Mesenchymal stem cell (in vitro differentiated cells and primary cell): ENCODE measurements at regions not wholly inside any gene's neighbourhood (a gene's known extent, or its start where the extent isn't known, plus 50 kb on each side); places are given as distances from the start of the nearest gene placed in this dataset.

ENCODE experiments used
- DNase-seq: peaks from one replicate; pipeline ENCODE4 v3.0.0-alpha.2; 2013
- H2AFZ ChIP-seq: one replicate; pipeline ENCODE4 v1.6.1; 2013; ENCODE audit warnings: low read depth, mild to moderate bottlenecking, control low read depth, inconsistent platforms, low read length, moderate library complexity
- H2AK5ac ChIP-seq: 2 replicates; pipeline ENCODE4 v1.6.1; 2013; ENCODE audit warnings: low read length, moderate library complexity, mild to moderate bottlenecking, inconsistent platforms; ENCODE audit not compliant: severe bottlenecking
- H2BK120ac ChIP-seq: one replicate; pipeline ENCODE4 v1.6.1; 2013; ENCODE audit warnings: low read depth, mild to moderate bottlenecking, inconsistent platforms, low read length, moderate library complexity
- H2BK12ac ChIP-seq, 2 experiments: one replicate each; pipeline ENCODE4 v1.6.1; 2013; ENCODE audit warnings: inconsistent platforms in 2 of 2, low read length in 2 of 2, mild to moderate bottlenecking in 2 of 2, moderate library complexity in 2 of 2, control low read depth in 1 of 2
- H2BK15ac ChIP-seq: one replicate; pipeline ENCODE4 v1.6.1; 2013; ENCODE audit warnings: mild to moderate bottlenecking, low read depth, inconsistent platforms; ENCODE audit not compliant: poor library complexity, severe bottlenecking
- H2BK5ac ChIP-seq: 2 replicates; pipeline ENCODE4 v1.6.1; 2013; ENCODE audit warnings: low read depth, mild to moderate bottlenecking, low read length, control low read depth, inconsistent platforms; ENCODE audit not compliant: poor library complexity, severe bottlenecking
- H3K14ac ChIP-seq, 2 experiments: one replicate each; pipeline ENCODE4 v1.6.1; 2013; ENCODE audit warnings: inconsistent platforms in 2 of 2, low read length in 2 of 2, control low read depth in 1 of 2, mild to moderate bottlenecking in 1 of 2, moderate library complexity in 1 of 2
- H3K18ac ChIP-seq, 2 experiments: one replicate each; pipeline ENCODE4 v1.6.1; 2013; ENCODE audit warnings: inconsistent platforms in 2 of 2, low read length in 2 of 2, control low read depth in 1 of 2, low read depth in 1 of 2, mild to moderate bottlenecking in 1 of 2
- H3K23ac ChIP-seq, 2 experiments: one replicate each; pipeline ENCODE4 v1.6.1; 2013; ENCODE audit warnings: inconsistent platforms in 2 of 2, low read length in 2 of 2, mild to moderate bottlenecking in 2 of 2, moderate library complexity in 2 of 2, control low read depth in 1 of 2
- H3K27ac ChIP-seq: 2 replicates; pipeline ENCODE4 v1.5.1; 2013; ENCODE audit warnings: mild to moderate bottlenecking, moderate library complexity, low read length, control low read depth, inconsistent platforms; ENCODE audit not compliant: poor library complexity, severe bottlenecking
- H3K27me3 ChIP-seq, 2 experiments: 2 replicates each; pipeline versions ENCODE4 v1.6.1 to v1.7.0; 2013; ENCODE audit warnings: low read length in 2 of 2, mild to moderate bottlenecking in 2 of 2, moderate library complexity in 2 of 2, control low read depth in 1 of 2, inconsistent platforms in 1 of 2; ENCODE audit not compliant: control insufficient read depth in 1 of 2, insufficient read depth in 1 of 2
- H3K36me3 ChIP-seq, 2 experiments: 2 replicates each; pipeline versions ENCODE4 v1.6.1 to v1.7.0; 2013; ENCODE audit warnings: low read length in 2 of 2, control low read depth in 1 of 2, inconsistent platforms in 1 of 2, low read depth in 1 of 2, mild to moderate bottlenecking in 1 of 2; ENCODE audit not compliant: insufficient read depth in 2 of 2, control insufficient read depth in 1 of 2
- H3K4ac ChIP-seq, 2 experiments: one replicate each; pipeline ENCODE4 v1.6.1; 2013; ENCODE audit warnings: inconsistent platforms in 2 of 2, low read length in 2 of 2, mild to moderate bottlenecking in 2 of 2, moderate library complexity in 2 of 2, control low read depth in 1 of 2, low read depth in 1 of 2
- H3K4me1 ChIP-seq: 2 replicates; pipeline ENCODE4 v1.6.1; 2013; ENCODE audit warnings: low read depth, low read length, control low read depth; ENCODE audit not compliant: control insufficient read depth, insufficient read depth
- H3K4me2 ChIP-seq: 2 replicates; pipeline ENCODE4 v1.6.1; 2013; ENCODE audit warnings: low read length, mild to moderate bottlenecking, inconsistent platforms; ENCODE audit not compliant: poor library complexity, severe bottlenecking
- H3K4me3 ChIP-seq, 2 experiments: 2 replicates each; pipeline versions ENCODE4 v1.5.1 to v1.7.0; 2013; ENCODE audit warnings: low read length in 2 of 2, mild to moderate bottlenecking in 2 of 2, control low read depth in 1 of 2, low read depth in 1 of 2; ENCODE audit not compliant: insufficient read depth in 1 of 2
- H3K79me1 ChIP-seq: replicated peaks from 2 replicates; pipeline ENCODE4 v1.6.1; 2013; ENCODE audit warnings: mild to moderate bottlenecking, control low read depth, low read length, inconsistent platforms; ENCODE audit not compliant: poor library complexity, severe bottlenecking
- H3K9ac ChIP-seq: 2 replicates; pipeline ENCODE4 v1.7.0; 2013; ENCODE audit warnings: mild to moderate bottlenecking, low read length, moderate library complexity
- H3K9me3 ChIP-seq: 2 replicates; pipeline ENCODE4 v1.7.0; 2013; ENCODE audit warnings: mild to moderate bottlenecking, low read length; ENCODE audit not compliant: control insufficient read depth
- H4K8ac ChIP-seq: one replicate; pipeline ENCODE4 v1.6.1; 2013; ENCODE audit warnings: inconsistent platforms, mild to moderate bottlenecking, low read length, moderate library complexity
- H4K91ac ChIP-seq: one replicate; pipeline ENCODE4 v1.6.1; 2013; ENCODE audit warnings: mild to moderate bottlenecking, low read length, inconsistent platforms
- WGBS: methylation state at CpG from one replicate; pipeline ENCODE4 v1.1.7; 2013; ENCODE audit warnings: mixed read lengths; 5-methylcytosine and 5-hydroxymethylcytosine counted together

DNA sequence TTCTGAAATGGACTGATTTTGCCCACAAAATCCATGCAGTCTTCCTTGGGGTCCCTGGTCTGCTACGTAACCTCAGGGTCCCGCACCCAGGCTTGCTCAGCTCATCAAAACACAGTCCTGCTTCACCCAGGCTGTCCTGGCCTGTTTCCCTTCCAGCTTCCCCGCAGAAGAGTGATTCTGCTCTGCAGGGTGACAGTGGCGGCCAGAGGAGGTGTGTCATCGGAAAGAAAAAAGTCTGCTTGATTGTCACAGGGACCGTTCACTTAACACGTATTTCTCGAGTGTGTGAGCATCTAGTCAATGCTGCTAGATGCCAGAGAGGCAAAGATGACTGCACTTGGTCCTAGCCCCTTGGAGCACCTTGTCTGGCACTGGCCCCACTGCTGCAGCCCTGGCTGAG, 50.1 kb upstream of the ABHD2 start:
- H3K9ac ChIP-seq: no peak overlapping the region
- no peak overlapping the region for H3K27ac ChIP-seq
- no peak overlapping the region for H2AK5ac ChIP-seq
- no peak overlapping the region for H2BK15ac ChIP-seq
- H3K4me1 ChIP-seq: peaks cover 2% of the 10 kb centered on the region
- no peak overlapping the region for H3K4me2 ChIP-seq
- no peak overlapping the region for H3K4ac ChIP-seq
- H3K36me3 ChIP-seq: no peaks in the 10 kb centered on the region
- no peak overlapping the region for H3K4me3 ChIP-seq
- H4K8ac ChIP-seq: no peak overlapping the region
- no peak overlapping the region for H2BK120ac ChIP-seq
- no peak overlapping the region for H2BK5ac ChIP-seq
- no peak overlapping the region for H4K91ac ChIP-seq
- no peak overlapping the region for H2BK12ac ChIP-seq
- H3K18ac ChIP-seq: no peak overlapping the region
- WGBS: 85% methylated on average over 8 of the region's 8 CpGs
- no peaks in the 10 kb centered on the region for H3K79me1 ChIP-seq
- H3K9me3 ChIP-seq: no peaks in the 10 kb centered on the region
- no peak overlapping the region for H3K14ac ChIP-seq
- H3K23ac ChIP-seq: no peak overlapping the region
- H3K27me3 ChIP-seq: peaks cover 8 to 12% of the 10 kb centered on the region in 2 experiments
- H2AFZ ChIP-seq: no peak overlapping the region
- no peak for DNase-seq
